ENCODE measurements at regions not wholly inside any gene's neighbourhood (a gene's known extent, or its start where the extent isn't known, plus 50 kb on each side); places are given as distances from the start of the nearest gene placed in this dataset.

DNA sequence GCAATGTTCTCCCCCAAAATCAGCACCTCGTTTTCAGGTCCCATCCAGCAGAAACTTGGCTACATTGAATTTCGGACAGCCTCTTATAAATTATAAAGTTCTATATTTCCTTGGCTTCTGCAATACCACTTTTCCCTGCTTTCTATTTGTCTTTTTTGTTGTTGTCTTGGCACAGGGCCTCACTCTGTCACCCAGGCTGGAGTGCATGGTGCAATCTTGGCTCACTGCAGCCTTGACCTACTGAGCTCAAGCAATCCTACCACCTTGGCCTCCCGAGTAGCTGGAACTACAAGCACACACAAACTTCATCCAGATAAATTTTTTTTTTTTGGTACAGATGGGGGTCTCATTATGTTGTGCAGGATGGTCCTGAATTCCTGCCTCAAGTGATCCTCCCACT, 55.3 kb upstream of the HECW1 start:
- TF ChIP-seq CTCF (IDR thresholded peaks at IDR 0.05) (no peak), EZH2 (IDR thresholded peaks at IDR 0.05) (no peak), EZH2phosphoT487 (IDR thresholded peaks at IDR 0.05) (no peak)
